Stomach (tissue), 4 donors: ENCODE measurements at regions not wholly inside any gene's neighbourhood (a gene's known extent, or its start where the extent isn't known, plus 50 kb on each side); places are given as distances from the start of the nearest gene placed in this dataset.

Experiments used
- EP300 ChIP-seq: sonication (generic); formaldehyde crosslinking; IDR thresholded peaks from one replicate; pipeline ENCODE4 v1.6.1; 2017; ENCODE audit warnings: antibody characterized with exemption
- POLR2A ChIP-seq, 4 donors: fragments of 450-650 bp; IDR thresholded peaks; one replicate each; pipeline ENCODE4 v1.6.1; 2016; ENCODE audit warnings: antibody characterized with exemption in 4 of 4, control low read depth in 2 of 4, mild to moderate bottlenecking in 1 of 4, moderate library complexity in 1 of 4
- POLR2AphosphoS5 ChIP-seq, 3 donors: sonication (generic); formaldehyde crosslinking; IDR thresholded peaks; one replicate each; pipeline ENCODE4 v1.6.1; 2016; ENCODE audit warnings: antibody characterized with exemption in 3 of 3
- TF ChIP-seq, protein P1 (sequence below), 7 experiments: fragments of 450-650 bp in 4 of 7; fragments of 200-600 bp in 3 of 7; sonication (generic) in 3 of 7; IDR thresholded peaks; one replicate each; pipeline ENCODE4 v1.5.1; 2016 to 2019; ENCODE audit warnings: antibody characterized with exemption in 7 of 7, control low read depth in 2 of 7, mild to moderate bottlenecking in 1 of 7

DNA sequence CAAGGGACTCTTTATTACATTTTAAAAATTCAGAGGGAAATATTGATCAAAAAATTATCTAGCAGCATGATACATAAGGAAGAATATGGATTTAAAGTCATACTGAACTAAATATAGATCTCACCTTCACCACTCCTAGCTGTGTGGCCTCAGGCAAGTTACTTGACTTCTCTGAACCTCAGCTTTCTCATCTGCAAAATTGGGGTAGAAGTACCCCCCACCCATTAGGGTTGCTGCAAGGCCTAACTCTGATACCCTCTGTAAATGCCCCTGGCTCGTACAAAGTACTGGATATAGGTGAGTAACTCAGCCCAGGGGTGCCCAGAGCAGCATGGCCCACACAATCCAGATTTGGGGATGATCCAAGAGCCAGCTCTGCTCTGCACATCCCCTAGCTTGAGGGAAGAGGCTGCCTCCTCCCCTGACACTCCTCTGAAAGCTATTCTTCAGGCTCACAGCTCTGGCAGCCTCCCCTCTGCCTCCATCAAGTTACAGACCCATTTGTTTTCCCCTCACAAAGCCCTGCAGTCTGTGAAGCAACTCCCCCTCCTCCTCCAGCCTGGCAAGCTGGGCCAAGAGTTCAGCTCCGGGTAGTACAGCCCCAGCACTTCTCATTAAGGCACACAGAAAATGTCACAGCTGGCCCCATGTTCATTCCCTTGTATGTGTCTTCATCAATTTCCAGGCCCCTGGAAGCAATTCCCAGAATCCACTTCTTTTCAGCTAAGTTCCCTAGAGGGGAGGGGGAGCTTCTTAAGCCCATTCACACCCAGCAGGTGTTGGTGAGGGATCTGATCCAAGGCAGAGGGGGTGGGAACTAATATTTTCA is 143.7 kb downstream of the PLPP3 start:
- no peak for TF ChIP-seq POLR2A (IDR thresholded peaks at IDR 0.05)
- TF ChIP-seq, protein P1, sequence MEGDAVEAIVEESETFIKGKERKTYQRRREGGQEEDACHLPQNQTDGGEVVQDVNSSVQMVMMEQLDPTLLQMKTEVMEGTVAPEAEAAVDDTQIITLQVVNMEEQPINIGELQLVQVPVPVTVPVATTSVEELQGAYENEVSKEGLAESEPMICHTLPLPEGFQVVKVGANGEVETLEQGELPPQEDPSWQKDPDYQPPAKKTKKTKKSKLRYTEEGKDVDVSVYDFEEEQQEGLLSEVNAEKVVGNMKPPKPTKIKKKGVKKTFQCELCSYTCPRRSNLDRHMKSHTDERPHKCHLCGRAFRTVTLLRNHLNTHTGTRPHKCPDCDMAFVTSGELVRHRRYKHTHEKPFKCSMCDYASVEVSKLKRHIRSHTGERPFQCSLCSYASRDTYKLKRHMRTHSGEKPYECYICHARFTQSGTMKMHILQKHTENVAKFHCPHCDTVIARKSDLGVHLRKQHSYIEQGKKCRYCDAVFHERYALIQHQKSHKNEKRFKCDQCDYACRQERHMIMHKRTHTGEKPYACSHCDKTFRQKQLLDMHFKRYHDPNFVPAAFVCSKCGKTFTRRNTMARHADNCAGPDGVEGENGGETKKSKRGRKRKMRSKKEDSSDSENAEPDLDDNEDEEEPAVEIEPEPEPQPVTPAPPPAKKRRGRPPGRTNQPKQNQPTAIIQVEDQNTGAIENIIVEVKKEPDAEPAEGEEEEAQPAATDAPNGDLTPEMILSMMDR (IDR thresholded peaks at IDR 0.05): no peak
- no peak for TF ChIP-seq POLR2AphosphoS5 (IDR thresholded peaks at IDR 0.05)
- TF ChIP-seq EP300: no peak
